ENCODE measurements at regions not wholly inside any gene's neighbourhood (a gene's known extent, or its start where the extent isn't known, plus 50 kb on each side); places are given as distances from the start of the nearest gene placed in this dataset.
"Not testable (repeated sequence)": the region's sequence is repeated elsewhere in the genome, so short reads cannot be mapped to it uniquely, and the experiment has no call there.

- intact Hi-C loops (cut with micrococcal nuclease), result not testable (repeated sequence)
Observed at GRCh38 chr7:145805496-145805895, 311.1 kb upstream of the CNTNAP2 start.

- intact Hi-C loops (cut with micrococcal nuclease), result no loop called here
Observed at GRCh38 chr7:145797507-145797906, 319.1 kb upstream of the CNTNAP2 start.

GRCh38 chr7:145795132-145795531 is 321.5 kb upstream of the CNTNAP2 start:
- intact Hi-C loops (cut with micrococcal nuclease), result no loop called here

GRCh38 chr7:145784809-145785780 is 331.5 kb upstream of the CNTNAP2 start:
- intact Hi-C loops (cut with micrococcal nuclease), result no loop called here

- intact Hi-C loops (cut with micrococcal nuclease), result not testable (repeated sequence)
Observed at GRCh38 chr7:145781388-145781787, 335.2 kb upstream of the CNTNAP2 start.

- intact Hi-C loops (cut with micrococcal nuclease), result no loop called here
Observed at GRCh38 chr7:145779140-145779539, 337.5 kb upstream of the CNTNAP2 start.

GRCh38 chr7:145774777-145775176 is 341.8 kb upstream of the CNTNAP2 start:
- intact Hi-C loops (cut with micrococcal nuclease), result no loop called here

- intact Hi-C loops (cut with micrococcal nuclease), result no loop called here
Observed at GRCh38 chr7:145753004-145753403, 363.6 kb upstream of the CNTNAP2 start.

GRCh38 chr7:145737617-145738016 is 379.0 kb upstream of the CNTNAP2 start:
- intact Hi-C loops (cut with micrococcal nuclease), result no loop called here

GRCh38 chr7:145735061-145735460 is 381.5 kb upstream of the CNTNAP2 start:
- intact Hi-C loops (cut with micrococcal nuclease), result no loop called here

- intact Hi-C loops (cut with micrococcal nuclease), result no loop called here
Observed at GRCh38 chr7:145732521-145732920, 384.1 kb upstream of the CNTNAP2 start.

GRCh38 chr7:145729691-145730090 is 386.9 kb upstream of the CNTNAP2 start:
- intact Hi-C loops (cut with micrococcal nuclease), result no loop called here

GRCh38 chr7:145718129-145718528 is 398.5 kb upstream of the CNTNAP2 start:
- intact Hi-C loops (cut with micrococcal nuclease), result no loop called here

- intact Hi-C loops (cut with micrococcal nuclease), result no loop called here
Observed at GRCh38 chr7:145700488-145700887, 416.1 kb upstream of the CNTNAP2 start.

- intact Hi-C loops (cut with micrococcal nuclease), result no loop called here
Observed at GRCh38 chr7:145698526-145699262, 417.9 kb upstream of the CNTNAP2 start.

GRCh38 chr7:145697412-145698107 is 419.0 kb upstream of the CNTNAP2 start:
- intact Hi-C loops (cut with micrococcal nuclease), result not testable (repeated sequence)

GRCh38 chr7:145696071-145696470 is 420.5 kb upstream of the CNTNAP2 start:
- intact Hi-C loops (cut with micrococcal nuclease), result no loop called here

GRCh38 chr7:145692237-145692950 is 424.2 kb upstream of the CNTNAP2 start:
- intact Hi-C loops (cut with micrococcal nuclease), result no loop called here

- intact Hi-C loops (cut with micrococcal nuclease), result no loop called here
Observed at GRCh38 chr7:145691377-145691914, 425.2 kb upstream of the CNTNAP2 start.

- intact Hi-C loops (cut with micrococcal nuclease), result no loop called here
Observed at GRCh38 chr7:145681646-145682045, 435.0 kb upstream of the CNTNAP2 start.

GRCh38 chr7:145681159-145681558 is 435.4 kb upstream of the CNTNAP2 start:
- intact Hi-C loops (cut with micrococcal nuclease), result no loop called here

Data from T-helper 1 cell treated with Interleukin-12 subunit alpha and Interleukin-12 subunit beta and Interleukin-4 antibody, amounts not matched to agents 30 ng/mL and 1 ng/mL, for 36 hours (primary cell).